ENCODE measurements at regions not wholly inside any gene's neighbourhood (a gene's known extent, or its start where the extent isn't known, plus 50 kb on each side); places are given as distances from the start of the nearest gene placed in this dataset.
"Not testable (repeated sequence)": the region's sequence is repeated elsewhere in the genome, so short reads cannot be mapped to it uniquely, and the experiment has no call there.

DNA sequence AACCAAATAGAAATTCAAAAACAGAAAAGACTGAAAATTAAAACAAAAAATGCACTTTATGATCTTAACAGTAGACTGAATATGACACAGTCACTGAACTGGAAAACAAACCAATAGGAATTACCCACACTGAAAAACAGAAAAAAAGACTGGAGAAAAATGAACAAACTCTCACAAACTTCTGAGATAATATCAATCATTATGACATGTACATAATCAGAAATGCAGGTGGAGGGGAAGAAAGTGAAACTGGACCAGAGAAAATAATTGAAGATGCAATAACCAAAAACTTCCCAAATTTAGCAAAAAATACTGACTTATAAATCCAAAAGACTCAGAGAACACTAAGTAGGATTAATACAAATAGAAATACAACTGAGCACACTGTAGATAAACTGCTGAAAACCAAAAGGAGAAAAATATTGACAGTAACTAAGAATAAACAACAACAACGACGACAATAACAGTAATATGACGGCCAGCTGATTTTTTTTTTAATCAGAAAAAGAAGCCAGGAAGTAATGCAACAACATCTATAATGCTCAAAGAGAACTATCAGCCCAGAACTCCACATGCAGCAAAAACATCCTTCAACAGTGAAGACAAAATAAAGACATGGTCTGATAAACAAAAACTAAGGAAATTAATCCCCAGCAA lies 108.1 kb downstream of the ZFAND4 start:
- DNase-seq: no peak

DNA sequence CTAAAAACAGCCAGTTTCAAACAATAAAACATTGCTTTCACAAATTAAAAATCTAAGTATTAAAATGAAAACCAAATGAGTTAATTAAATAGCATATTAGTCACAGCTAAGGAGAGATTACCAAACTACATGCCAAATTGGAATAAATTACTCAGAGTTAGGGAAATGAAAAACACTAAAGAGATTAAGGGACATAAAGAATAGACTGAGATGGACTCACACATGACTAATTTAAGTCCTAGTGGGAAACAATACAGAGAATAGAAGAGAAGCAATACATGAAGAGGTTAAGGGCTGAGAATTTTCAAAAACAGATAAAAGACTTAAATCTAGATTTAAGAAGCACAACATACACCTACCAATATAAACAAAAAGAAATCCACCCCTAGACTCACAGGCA lies 110.6 kb downstream of the ZFAND4 start:
- DNase-seq: no peak

DNA sequence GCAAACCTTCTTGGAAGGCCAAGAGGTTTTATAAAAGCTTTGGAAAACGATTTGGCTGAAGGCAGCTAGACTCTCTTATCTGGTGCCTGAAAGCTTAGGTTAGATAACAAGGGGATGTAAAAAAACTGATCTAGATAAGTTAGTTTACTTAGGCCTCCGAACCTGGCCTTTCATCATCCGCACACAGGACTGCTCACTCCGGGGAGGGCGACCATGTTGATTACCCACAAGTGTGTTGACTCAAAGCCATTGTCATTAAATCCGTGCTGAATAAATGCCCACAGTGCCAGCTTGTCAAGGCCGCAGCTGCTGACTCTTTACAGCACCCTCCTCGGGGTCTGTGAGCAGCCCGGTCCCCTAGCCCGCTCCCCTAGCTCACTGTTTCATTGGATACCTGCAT lies 112.3 kb downstream of the ZFAND4 start:
- DNase-seq: no peak

DNA sequence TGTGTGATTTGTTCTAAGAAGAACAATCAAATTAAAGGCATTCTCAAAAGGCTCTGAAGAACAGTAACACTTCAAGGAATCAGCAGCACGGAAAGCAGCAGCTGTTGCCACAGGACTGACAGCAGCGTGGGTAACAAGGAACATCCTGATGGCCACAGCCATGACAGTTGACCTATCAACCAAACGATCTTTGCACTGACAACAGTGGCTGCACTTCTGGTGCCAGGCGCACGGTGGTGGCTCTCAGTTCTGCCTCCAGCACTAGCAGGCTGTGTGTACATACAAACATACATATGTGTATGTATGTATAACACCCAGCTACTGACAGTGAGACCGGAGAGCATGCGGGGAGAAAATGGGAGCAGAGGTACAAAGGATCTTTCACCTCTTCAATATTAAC lies 114.1 kb downstream of the ZFAND4 start:
- no peak for DNase-seq

DNA sequence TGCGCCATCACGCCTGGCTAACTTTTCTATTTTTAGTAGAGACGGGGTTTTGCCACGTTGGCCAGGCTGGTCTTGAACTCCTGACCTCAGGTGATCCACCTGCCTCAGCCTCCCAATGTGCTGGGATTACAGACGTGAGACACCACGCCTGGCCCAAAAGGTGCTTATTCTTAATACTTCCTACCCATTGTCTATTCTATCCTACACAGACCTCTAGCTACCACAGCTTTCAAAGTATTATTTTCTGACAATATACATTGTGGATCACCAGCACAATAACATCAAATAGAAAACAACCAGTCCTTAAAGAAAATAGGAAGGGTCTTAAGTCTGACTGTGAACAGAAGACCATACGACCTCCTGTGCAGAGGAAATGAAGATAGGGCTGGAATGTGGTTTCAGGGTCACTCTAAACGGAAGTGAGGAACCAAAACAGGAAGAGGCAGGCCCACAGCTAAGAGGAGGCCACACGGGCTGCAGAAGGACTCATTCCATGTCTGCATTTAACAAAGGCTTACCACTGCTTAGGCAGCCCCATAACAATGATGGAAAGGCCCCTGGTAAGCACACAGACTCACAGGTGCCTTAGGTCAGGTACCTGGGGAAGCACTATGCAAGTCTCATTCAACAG lies 115.2 kb downstream of the ZFAND4 start:
- DNase-seq: no peak

DNA sequence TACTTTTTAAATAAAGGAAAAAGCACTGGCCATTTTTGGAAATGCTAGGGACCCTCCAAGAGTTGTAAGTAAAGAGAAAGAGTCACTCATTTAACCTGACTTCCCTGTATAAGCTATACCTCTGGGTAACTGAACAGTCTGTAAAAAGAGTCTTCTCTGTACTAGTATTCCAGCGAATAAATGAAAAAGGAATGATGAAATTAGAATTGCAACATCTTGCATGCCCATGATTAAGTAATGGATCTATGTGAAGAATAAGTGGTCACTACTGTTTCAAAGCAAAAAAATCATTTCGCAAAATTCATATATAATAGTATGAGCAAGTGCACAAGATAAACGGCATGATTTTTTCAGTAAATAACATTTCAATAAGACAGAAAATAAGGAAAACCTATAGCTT lies 116.8 kb downstream of the ZFAND4 start:
- no peak for DNase-seq

DNA sequence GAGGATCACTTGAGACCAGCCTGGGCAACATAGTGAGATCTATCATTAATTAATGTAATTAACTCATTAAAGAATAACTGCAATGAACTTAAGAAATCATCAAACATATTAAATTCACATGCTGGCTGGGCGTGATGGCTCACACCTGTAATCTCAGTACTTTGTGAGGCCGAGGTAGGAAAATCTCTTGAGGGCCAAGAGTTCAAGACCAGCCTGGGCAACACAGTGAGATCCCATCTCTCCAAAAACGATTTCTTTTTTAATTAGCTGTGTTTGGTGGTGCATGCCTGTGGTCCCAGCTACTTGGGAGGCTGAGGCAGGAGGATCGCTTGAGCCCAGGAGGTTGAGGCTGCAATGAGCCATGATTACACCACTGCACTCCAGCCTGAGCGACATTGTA lies 117.2 kb downstream of the ZFAND4 start:
- DNase-seq: not testable (repeated sequence)

DNA sequence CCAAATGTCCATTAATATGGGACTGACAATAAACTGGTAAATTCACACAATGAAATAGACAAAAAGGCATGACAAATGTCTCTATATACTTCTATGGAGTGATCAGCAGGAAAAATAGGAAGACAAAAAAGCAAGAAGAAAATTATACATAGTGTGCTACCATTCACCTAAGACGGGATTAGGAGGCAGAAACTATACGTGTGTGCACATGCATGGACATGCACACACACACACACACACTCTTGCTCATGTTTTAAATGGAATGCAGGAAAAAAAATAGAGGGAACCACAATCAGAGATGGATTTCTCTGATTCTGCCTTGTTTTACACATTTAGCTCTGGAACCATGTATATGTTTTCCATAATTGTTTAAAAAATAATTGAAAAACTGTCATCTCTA lies 119.0 kb downstream of the ZFAND4 start:
- no peak for DNase-seq

DNA sequence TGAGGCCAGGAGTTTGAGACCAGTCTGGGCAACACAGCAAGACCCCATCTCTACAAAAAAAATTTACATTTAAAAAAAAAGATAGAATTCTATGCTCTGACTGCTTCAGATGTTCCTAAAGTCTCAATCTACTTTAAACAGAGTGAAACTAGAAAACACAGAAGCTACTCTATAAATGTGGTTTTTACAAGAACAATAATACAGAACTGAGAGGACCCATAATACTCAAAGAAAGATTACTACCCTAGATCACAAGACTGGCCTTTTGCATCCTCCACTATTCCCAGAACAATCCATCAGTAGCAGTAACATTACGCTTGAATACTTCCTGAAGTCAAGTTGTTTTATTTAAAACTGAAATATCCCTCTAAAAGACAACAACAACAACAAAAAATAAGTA lies 119.4 kb downstream of the ZFAND4 start:
- DNase-seq: no peak

DNA sequence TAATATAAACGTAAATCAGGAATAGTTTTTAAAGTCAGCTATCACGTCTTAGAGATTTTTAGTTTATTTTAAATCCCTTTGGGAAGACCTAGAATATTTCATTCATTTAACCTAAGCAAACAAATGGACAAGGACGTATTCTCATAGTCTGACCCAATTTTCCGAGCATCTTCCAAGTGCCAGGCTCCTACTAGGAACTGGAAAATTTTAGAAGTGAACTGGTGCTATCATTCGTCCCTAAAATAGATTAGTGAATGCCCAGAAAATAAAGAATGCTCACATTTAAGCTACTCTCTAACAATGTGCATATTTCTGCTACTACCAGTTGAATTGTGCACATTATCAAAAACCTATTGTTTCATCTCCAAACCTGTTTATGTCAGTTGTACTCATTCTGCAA lies 120.1 kb downstream of the ZFAND4 start:
- no peak for DNase-seq

DNA sequence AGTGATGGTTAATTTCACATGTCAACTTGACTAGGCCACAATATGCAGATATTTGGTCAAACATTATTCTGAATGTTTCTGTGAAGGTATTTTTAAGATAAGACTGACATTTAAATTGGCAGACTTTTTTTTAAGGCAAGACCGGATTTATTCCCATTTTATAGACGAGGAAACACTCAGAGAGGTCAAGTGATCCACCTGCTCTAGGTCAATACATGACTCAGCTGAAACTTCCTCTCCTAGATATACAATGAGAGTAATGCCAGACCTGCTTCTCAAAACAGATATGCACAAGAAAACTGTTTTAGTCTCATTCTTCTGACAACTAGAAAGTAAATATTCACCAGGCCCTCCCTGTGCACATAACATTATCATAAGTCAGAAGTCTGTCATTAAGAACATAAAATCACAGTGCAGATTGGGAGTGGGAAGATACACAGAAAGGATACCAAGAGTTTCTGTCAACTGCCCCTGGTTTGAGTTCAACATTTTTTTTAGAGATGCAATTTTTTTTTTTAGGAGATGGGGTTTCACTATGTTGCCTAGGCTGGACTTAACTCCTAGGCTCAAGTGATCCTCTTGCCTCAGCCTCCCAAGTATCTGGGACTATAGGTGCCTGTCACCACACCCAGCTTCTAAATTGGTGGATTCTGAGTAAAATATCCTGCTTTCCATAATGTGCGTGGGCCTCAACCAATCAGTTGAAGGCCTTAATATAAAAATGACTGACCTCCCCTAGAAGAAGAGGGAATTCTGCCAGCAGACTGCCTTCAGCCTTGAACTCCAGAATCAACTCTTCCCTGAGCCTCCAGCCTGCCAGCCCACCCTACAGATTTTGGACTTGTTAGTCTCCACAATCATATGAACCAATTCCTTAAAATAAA lies 121.4 kb downstream of the ZFAND4 start:
- DNase-seq: no peak

DNA sequence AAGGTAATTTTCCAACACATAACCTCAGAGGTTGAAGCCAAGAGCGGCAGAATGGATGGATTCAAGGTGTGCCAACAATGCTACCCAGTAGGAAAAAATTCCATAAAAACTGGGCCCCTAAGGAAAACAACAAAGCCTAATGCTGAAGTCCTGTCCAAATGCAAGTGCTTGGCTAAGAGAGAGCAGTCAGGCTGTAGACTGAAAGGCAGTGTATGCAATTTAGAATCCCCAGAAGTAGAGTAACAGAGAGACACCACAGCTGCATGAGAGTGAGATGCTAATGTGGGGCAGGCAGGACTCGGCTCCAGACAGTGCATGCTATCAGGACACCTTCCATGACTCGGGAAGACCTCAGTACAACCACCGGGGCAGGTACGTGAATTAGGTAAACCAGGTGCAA lies 124.5 kb downstream of the ZFAND4 start:
- DNase-seq: no peak

DNA sequence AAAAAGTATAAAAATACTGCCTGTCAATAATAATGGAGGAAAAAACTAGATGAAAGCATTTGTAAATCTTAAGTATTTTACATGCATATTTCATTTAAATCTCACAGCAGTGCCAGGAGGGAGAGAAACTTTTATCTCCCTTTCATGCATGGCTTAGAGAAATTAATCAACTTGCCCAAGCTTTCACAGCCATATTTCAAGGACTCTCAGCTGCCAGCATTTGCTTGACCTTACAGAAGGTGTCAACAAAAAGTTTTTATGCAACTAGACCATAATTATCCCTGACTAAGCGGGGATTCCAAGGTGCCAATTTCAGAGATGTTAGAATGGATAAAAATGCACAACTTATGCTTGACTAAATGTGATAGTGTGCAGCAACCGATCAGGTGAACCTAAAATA lies 125.4 kb downstream of the ZFAND4 start:
- no peak for DNase-seq

DNA sequence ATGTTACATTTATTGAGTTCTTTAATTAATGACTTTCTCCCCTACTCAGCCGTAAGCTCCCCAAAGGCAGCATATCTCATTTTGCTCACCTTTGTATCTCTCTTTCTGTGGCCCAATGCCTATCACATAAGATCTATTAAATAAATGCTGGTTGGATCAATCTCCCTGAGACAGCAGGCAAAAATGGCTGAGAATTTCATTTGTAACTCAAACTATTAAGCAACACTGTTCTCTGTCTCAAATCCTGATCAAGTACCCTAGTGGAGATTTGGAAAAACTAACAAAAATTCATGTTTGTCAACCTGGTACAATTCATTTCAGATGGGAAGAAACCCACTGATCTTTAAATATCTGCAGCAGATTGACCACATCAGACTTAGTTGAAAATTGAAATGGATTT lies 127.4 kb downstream of the ZFAND4 start:
- no peak for DNase-seq

DNA sequence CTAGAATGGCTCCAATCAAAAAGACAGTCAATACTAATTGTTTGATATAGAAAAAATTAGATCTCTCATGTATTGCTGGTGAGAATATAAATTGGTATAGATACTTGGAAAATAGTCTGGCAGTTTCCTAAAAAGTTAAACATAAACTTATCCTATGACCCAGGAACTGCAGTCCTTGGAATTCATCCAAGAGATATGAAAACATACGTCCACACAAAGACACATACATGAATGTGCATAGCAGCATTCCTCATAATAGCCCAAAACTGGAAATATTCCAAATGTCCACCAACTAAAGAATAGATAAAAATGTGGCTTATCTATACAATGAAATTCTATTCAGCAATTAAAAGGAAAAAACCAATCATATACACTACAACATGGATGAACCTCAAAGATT lies 128.4 kb downstream of the ZFAND4 start:
- no peak for DNase-seq

DNA sequence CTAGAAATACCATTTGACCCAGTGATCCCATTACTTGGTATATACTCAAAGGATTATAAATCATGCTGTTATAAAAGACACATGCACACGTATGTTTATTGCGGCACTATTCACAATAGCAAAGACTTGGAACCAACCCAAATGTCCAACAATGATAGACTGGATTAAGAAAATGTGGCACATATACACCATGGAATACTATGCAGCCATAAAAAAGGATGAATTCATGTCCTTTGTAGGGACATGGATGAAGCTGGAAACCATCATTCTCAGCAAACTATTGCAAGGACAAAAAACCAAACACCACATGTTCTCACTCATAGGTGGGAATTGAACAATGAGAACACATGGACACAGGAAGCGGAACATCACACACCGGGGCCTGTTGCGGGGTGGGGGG lies 131.5 kb downstream of the ZFAND4 start:
- not testable (repeated sequence) for DNase-seq

DNA sequence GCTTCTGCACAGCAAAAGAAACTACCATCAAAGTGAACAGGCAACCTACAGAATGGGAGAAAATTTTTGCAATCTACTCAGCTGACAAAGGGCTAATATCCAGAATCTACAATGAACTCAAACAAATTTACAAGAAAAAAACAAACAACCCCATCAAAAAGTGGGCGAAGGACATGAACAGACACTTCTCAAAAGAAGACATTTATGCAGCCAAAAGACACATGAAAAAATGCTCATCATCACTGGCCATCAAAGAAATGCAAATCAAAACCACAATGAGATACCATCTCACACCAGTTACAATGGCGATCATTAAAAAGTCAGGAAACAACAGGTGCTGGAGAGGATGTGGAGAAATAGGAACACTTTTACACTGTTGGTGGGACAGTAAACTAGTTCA lies 132.0 kb downstream of the ZFAND4 start:
- DNase-seq: not testable (repeated sequence)

DNA sequence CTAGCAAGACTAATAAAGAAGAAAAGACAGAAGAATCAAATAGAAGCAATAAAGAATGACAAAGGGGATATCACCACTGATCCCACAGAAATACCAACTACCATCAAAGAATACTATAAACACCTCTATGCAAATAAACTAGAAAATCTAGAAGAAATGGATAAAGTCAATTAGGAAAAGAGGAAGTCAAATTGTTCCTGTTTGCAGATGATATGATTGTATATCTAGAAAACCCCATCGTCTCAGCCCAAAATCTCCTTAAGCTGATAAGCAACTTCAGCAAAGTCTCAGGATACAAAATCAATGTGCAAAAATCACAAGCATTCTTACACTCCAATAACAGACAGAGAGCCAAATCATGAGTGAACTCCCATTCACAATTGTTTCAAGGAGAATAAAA lies 133.0 kb downstream of the ZFAND4 start:
- DNase-seq: not testable (repeated sequence)

DNA sequence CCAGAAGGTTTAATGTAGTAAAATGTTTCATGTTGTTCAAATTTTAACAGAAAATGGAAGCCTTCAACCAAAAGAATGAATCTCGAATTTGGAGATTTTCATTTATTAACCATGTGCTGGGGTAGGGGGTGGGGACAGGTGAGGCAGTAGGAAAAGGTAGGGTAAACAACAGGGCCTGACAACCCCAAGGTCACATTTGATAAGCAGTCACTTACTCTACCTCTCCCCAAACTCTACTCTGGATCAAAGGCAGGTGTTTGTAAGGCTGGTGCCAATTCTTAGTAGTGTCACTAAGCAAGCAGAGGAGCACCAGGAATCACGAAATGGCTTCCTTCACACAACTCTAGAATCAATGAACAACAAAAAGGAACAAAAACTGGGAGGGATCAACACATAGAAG lies 138.0 kb downstream of the ZFAND4 start:
- no peak for DNase-seq

DNA sequence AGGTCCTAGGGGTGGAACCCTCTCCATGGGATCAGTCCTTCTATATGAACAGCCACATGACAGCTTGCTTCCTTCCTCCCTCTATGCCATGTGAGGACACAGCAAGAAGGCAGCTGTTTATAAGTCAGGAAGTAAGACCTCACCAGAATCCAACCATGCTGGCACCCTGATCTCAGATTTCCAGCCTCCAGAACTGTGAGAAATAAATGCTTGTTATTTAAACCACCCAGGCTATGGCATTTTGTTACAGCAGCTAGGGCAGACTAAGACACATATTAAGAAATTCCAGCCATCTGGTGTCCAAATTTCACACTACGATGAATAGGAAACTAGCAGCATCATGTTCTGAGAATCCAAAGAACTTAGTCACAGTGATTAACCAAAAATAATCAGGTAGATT lies 140.1 kb downstream of the ZFAND4 start:
- no peak for DNase-seq

DNA sequence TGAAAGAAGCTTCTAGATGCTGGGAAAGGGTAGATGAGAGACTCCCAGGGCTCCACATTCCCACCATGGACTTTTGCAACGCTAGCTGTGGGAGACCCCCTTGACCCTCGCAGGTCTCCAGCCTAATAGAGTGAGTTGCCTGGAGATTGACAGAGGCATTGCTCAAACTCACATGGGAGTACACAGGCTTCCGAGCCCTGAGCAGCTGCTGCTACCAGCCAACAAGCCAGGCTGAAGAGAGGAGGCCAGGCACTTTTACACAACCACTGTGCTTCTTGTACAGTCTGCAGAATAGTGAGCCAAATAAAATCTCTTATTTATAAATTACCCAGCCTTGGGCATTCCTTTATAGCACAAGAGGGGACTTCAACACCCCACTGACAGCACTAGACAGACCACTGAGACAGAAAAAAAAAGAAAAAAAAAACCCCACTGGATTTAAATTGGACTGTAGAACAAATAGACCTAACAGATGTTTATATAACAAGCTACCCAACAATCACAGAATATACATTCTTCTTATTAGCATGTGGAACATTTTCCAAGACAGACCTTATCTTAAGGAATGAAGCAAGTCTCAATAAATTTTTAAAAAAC lies 146.2 kb downstream of the ZFAND4 start:
- no peak for DNase-seq

DNA sequence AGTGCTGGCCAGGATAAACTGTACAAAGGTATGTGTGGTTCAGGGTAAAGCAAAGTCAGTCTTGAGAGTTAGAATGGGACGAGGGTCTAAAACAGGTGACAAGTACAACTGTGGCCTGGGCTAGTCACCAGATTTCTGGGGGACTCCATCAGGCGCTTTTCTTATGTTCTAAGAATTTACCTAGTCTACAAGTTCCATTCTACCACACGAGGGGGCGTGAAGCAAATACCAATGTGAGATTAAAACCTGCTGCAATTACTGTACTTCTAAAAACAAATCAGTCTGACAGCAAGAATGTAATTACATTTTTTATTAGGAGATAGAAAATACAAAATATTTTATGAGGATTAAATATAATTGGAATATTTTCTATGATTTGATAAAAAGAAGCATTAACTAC lies 146.5 kb downstream of the ALOX5 start:
- DNase-seq: no peak

DNA sequence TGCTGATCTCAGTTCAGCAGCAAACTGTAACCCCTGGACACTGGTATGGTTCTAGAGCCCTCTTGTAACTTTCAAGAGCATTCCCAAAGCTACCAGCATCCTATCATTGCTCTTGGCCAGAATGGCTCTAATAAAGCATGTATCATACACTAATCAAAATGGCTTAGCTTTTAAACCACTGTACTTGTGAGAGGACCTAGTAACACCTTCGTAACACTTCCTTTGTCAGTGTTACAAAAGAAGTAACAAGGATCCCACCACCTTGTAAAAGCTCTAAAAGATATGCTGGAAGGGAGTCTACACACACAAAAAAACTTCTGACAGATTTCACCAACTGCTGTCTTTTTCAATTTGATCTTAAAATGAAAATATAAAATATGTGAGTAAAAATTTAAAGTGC lies 144.7 kb downstream of the ALOX5 start:
- no peak for DNase-seq

DNA sequence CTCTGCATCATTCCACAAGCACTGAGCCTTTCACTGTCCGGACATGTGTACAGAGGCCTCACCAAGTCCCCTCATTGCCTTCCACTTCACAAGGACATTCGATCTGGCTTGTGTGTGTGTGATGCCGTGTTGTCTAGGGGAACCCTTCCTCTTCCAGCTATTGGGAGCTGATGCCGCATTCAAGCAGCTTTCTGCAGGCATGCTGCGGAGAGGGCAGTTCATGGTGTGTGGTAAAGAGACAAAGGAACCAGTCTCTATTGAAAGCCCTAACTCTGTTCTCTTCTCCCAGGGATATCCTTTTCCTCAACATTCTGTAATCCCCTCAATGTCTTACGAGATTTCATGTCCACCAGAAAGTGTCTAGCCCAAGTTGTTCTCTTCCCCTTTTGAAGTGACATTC lies 141.6 kb downstream of the ALOX5 start:
- DNase-seq: peak; percentile 2

Data from NCI-H510A (cell line).